ENCODE measurements at regions not wholly inside any gene's neighbourhood (a gene's known extent, or its start where the extent isn't known, plus 50 kb on each side); places are given as distances from the start of the nearest gene placed in this dataset.

- FAIRE-seq: no peak
- no peaks in the 10 kb centered on the region for H3K27me3 ChIP-seq (ENCODE audit: control insufficient read depth, insufficient read depth, low read length)
- intact Hi-C loops (cut with DNase I): no loop called here
These were observed 319.2 kb downstream of the PCDH7 start for GRCh38 chr4:31039382-31039781.

GRCh38 chr4:31040106-31040505 lies 319.9 kb downstream of the PCDH7 start:
- H3K9ac ChIP-seq (ENCODE audit: low read length in 3 of 3): no peak overlapping the region
- no peaks in the 10 kb centered on the region for H3K9me3 ChIP-seq (ENCODE audit: control insufficient read depth in 2 of 3, insufficient read depth in 1 of 3, low read length in 3 of 3)
- no peaks in the 10 kb centered on the region for H3K4me1 ChIP-seq (ENCODE audit: control insufficient read depth in 2 of 3, insufficient read depth in 2 of 3, low read depth in 1 of 3, low read length in 3 of 3)
- H3K27me3 ChIP-seq (ENCODE audit: control insufficient read depth, insufficient read depth, low read length): no peaks in the 10 kb centered on the region
- intact Hi-C loops (cut with DNase I): no loop called here
- H3K36me3 ChIP-seq (ENCODE audit: control insufficient read depth in 2 of 3, insufficient read depth in 3 of 3, low read length in 3 of 3): no peaks in the 10 kb centered on the region
- no peak overlapping the region for H3K4me3 ChIP-seq (ENCODE audit: low read length in 3 of 3)
- DNase-seq (no peak), FAIRE-seq (no peak)
- TF ChIP-seq CTCF (IDR thresholded peaks at IDR 0.05; ENCODE audit: borderline replicate concordance, extremely low read depth, insufficient read depth): no peak
- no peak overlapping the region for H3K27ac ChIP-seq (ENCODE audit: low read depth in 2 of 2, low read length in 2 of 2)

More at GRCh38 chr4:31039382-31039781, 319.2 kb downstream of the PCDH7 start:
- Histone ChIP-seq H3K4me1 (ENCODE audit: control insufficient read depth in 2 of 3, insufficient read depth in 2 of 3, low read depth in 1 of 3, low read length in 3 of 3) (no peaks in the 10 kb centered on the region), H3K9ac (ENCODE audit: low read length in 3 of 3) (no peak overlapping the region), H3K4me3 (ENCODE audit: low read length in 3 of 3) (no peak overlapping the region), H3K9me3 (ENCODE audit: control insufficient read depth in 2 of 3, insufficient read depth in 1 of 3, low read length in 3 of 3) (no peaks in the 10 kb centered on the region), H3K36me3 (ENCODE audit: control insufficient read depth in 2 of 3, insufficient read depth in 3 of 3, low read length in 3 of 3) (no peaks in the 10 kb centered on the region), H3K27ac (ENCODE audit: low read depth in 2 of 2, low read length in 2 of 2) (no peak overlapping the region)
- TF ChIP-seq CTCF (IDR thresholded peaks at IDR 0.05; ENCODE audit: borderline replicate concordance, extremely low read depth, insufficient read depth): no peak
- DNase-seq: no peak

GRCh38 chr4:31041385-31041784 lies 321.2 kb downstream of the PCDH7 start:
- no peaks in the 10 kb centered on the region for H3K9me3 ChIP-seq (ENCODE audit: control insufficient read depth in 2 of 3, insufficient read depth in 1 of 3, low read length in 3 of 3)
- FAIRE-seq (no peak), DNase-seq (no peak)
- no peak overlapping the region for H3K4me3 ChIP-seq (ENCODE audit: low read length in 3 of 3)
- no peaks in the 10 kb centered on the region for H3K4me1 ChIP-seq (ENCODE audit: control insufficient read depth in 2 of 3, insufficient read depth in 2 of 3, low read depth in 1 of 3, low read length in 3 of 3)
- no peak overlapping the region for H3K9ac ChIP-seq (ENCODE audit: low read length in 3 of 3)
- no peaks in the 10 kb centered on the region for H3K27me3 ChIP-seq (ENCODE audit: control insufficient read depth, insufficient read depth, low read length)
- no peak for TF ChIP-seq CTCF (IDR thresholded peaks at IDR 0.05; ENCODE audit: borderline replicate concordance, extremely low read depth, insufficient read depth)
- H3K27ac ChIP-seq (ENCODE audit: low read depth in 2 of 2, low read length in 2 of 2): no peak overlapping the region
- H3K36me3 ChIP-seq (ENCODE audit: control insufficient read depth in 2 of 3, insufficient read depth in 3 of 3, low read length in 3 of 3): no peaks in the 10 kb centered on the region
- intact Hi-C loops (cut with DNase I): no loop called here

- H3K27me3 ChIP-seq (ENCODE audit: control insufficient read depth, insufficient read depth, low read length): no peaks in the 10 kb centered on the region
- H3K36me3 ChIP-seq (ENCODE audit: control insufficient read depth in 2 of 3, insufficient read depth in 3 of 3, low read length in 3 of 3): no peaks in the 10 kb centered on the region
- FAIRE-seq (no peak), DNase-seq (no peak)
- H3K27ac ChIP-seq (ENCODE audit: low read depth in 2 of 2, low read length in 2 of 2): no peak overlapping the region
- H3K4me1 ChIP-seq (ENCODE audit: control insufficient read depth in 2 of 3, insufficient read depth in 2 of 3, low read depth in 1 of 3, low read length in 3 of 3): no peaks in the 10 kb centered on the region
- TF ChIP-seq CTCF (IDR thresholded peaks at IDR 0.05; ENCODE audit: borderline replicate concordance, extremely low read depth, insufficient read depth): no peak
- intact Hi-C loops (cut with DNase I): no loop called here
- no peaks in the 10 kb centered on the region for H3K9me3 ChIP-seq (ENCODE audit: control insufficient read depth in 2 of 3, insufficient read depth in 1 of 3, low read length in 3 of 3)
- H3K9ac ChIP-seq (ENCODE audit: low read length in 3 of 3): no peak overlapping the region
- H3K4me3 ChIP-seq (ENCODE audit: low read length in 3 of 3): no peak overlapping the region
These were observed 321.7 kb downstream of the PCDH7 start for GRCh38 chr4:31041853-31042252.

All from kidney (tissue), 13 donors.